IPS-18c (cell line): ENCODE measurements at regions not wholly inside any gene's neighbourhood (a gene's known extent, or its start where the extent isn't known, plus 50 kb on each side); places are given as distances from the start of the nearest gene placed in this dataset.

Source experiments
- H3K4me3 ChIP-seq: 2 replicates; pipeline ENCODE4 v1.7.0; 2013; ENCODE audit warnings: low read depth, mild to moderate bottlenecking, low read length, moderate library complexity; ENCODE audit not compliant: insufficient read depth
- H3K9me3 ChIP-seq: one replicate; pipeline ENCODE4 v1.6.1; 2013; ENCODE audit warnings: mild to moderate bottlenecking, low read length, moderate library complexity; ENCODE audit not compliant: control insufficient read depth, insufficient read depth

DNA sequence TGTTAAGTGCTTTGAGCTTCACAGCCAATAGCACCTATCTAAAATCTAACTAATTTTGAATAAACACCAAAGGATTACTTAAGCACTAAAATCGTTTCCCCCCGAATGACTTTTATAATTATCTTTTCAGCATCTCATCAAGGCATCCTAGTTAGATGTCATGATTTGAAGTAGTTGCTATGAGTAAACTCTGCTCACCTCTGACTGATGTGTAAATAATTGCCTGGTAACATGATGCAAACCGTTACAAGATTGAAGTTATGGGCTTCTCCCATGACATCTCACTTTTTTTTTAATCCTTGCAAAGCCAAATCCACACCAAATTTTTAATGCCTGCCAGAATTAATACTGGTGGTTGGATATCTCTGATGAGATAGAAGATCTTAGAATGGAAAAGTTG is 377.1 kb downstream of the PRDM5 start:
- no peak overlapping the region for H3K4me3 ChIP-seq
- H3K9me3 ChIP-seq, result no peaks in the 10 kb centered on the region

GRCh38 chr4:120544838-120545237 is 377.7 kb downstream of the PRDM5 start:
- Histone ChIP-seq H3K9me3 (no peaks in the 10 kb centered on the region), H3K4me3 (no peak overlapping the region)

DNA sequence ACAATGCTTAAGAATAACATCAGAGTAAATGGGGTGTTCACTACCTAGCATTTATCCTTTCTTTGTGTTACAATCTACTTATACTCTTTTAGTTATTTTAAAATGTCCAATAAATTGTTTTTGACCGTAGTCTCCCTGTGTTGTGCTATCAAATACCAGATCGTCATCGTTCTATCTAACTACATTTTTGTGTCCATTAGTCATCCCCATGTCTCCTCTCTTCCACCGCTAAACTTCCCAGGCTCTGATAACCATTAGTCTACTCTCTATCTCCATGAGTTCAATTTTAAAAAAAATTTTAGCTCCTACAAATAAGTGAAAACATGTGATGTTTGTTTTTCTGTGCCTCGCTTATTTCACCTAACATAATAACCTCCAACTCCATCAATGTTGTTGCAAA is 381.9 kb downstream of the PRDM5 start:
- no peak overlapping the region for H3K4me3 ChIP-seq

GRCh38 chr4:120536884-120537283 is 385.6 kb downstream of the PRDM5 start:
- no peak overlapping the region for H3K4me3 ChIP-seq
- no peaks in the 10 kb centered on the region for H3K9me3 ChIP-seq

More for the DNA sequence above, 381.9 kb downstream of the PRDM5 start:
- H3K9me3 ChIP-seq, result no peaks in the 10 kb centered on the region

- Histone ChIP-seq H3K4me3 (no peak overlapping the region), H3K9me3 (no peaks in the 10 kb centered on the region)
These were observed 394.1 kb downstream of the PRDM5 start for GRCh38 chr4:120528428-120528827.

DNA sequence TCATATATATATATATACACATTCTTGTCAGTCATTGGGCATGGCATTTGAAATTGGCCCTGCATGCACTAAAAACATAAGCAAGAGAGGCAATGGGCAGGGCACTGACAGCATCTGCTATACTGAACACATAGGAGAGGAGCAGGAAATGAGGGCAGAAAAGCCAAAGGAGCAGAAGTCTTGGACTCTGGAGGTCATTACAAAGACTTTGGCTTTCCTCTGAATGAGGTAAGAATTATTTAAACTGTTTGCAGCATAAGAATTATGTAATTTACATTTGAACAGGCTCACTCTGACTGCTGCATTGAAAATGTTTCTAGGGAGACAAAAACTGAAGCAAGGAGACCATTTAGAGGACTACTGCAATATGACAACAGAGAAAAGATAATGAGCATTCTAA is 396.5 kb downstream of the PRDM5 start:
- Histone ChIP-seq H3K4me3 (no peak overlapping the region), H3K9me3 (no peaks in the 10 kb centered on the region)

DNA sequence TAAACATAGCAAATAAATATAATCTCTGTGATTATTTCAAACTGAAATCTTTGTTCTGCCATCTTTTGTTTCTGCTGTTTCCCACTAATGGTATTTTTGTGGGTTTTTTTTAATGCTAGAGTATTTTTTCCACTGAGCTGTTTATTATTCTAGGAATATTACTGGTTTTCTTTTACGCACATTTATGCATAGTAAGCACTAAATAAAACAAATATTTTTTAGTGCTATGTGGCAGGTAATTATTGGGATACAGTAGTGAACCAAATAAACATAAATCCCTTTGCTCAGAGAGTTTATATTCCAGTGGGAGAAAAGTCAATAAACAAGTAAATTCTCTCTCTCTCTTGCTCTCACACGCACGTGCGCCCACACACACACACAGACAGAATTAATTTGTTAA is 397.4 kb downstream of the PRDM5 start:
- Histone ChIP-seq H3K9me3 (no peaks in the 10 kb centered on the region), H3K4me3 (no peak overlapping the region)

GRCh38 chr4:120524237-120524636 is 398.3 kb downstream of the PRDM5 start:
- Histone ChIP-seq H3K9me3 (no peaks in the 10 kb centered on the region), H3K4me3 (no peak overlapping the region)

- no peaks in the 10 kb centered on the region for H3K9me3 ChIP-seq
- no peak overlapping the region for H3K4me3 ChIP-seq
These were observed 401.8 kb downstream of the PRDM5 start for GRCh38 chr4:120520761-120521160.

- Histone ChIP-seq H3K9me3 (no peaks in the 10 kb centered on the region), H3K4me3 (no peak overlapping the region)
These were observed 404.6 kb downstream of the PRDM5 start for GRCh38 chr4:120517966-120518365.

DNA sequence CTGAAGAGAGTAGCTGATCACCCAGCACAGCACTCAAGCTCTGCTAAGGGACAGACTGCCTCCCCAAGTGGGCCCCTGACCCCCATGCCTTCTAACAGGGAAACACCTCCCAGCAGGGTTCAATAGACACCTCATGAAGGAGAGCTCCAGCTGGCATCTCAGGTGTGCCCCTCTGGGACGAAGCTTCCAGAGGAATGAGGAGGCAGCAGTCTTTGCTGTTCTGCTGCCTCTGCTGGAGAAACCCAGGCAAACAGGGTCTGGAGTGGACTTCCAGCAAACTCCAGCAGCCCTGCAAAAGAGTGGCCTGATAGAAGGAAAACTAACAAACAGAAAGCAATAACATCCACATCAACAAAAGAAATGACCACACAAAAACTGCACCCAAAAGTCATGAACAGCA is 412.8 kb downstream of the PRDM5 start:
- Histone ChIP-seq H3K9me3 (no peaks in the 10 kb centered on the region), H3K4me3 (no peak overlapping the region)

- Histone ChIP-seq H3K4me3 (no peak overlapping the region), H3K9me3 (no peaks in the 10 kb centered on the region)
These were observed 413.3 kb downstream of the PRDM5 start for GRCh38 chr4:120509222-120509621.

- H3K9me3 ChIP-seq, result no peaks in the 10 kb centered on the region
These were observed 414.5 kb downstream of the PRDM5 start for GRCh38 chr4:120508036-120508435.

DNA sequence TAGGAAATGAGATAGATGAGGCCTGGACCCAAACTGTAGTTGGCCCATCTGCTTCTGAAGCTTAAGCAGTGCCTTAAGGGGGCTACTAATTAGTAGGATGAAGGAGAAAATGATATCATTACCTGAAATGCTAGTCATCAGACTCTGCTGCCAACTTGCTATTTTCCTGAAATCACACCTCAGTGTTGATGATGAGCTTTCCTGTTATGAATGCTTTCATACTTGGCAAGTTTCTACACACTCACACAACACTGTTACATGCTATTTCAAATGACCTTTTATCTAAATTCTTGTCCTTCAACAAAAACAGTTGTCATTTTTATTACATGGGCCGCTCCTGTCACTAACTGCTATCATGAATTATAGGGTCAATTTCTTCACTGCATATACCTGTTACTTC is 416.0 kb downstream of the PRDM5 start:
- Histone ChIP-seq H3K9me3 (peaks cover 3% of the 10 kb centered on the region), H3K4me3 (no peak overlapping the region)

More at GRCh38 chr4:120508036-120508435, 414.5 kb downstream of the PRDM5 start:
- no peak overlapping the region for H3K4me3 ChIP-seq

GRCh38 chr4:120498678-120499077 is 423.8 kb downstream of the PRDM5 start:
- peaks cover 8% of the 10 kb centered on the region for H3K9me3 ChIP-seq

GRCh38 chr4:120491481-120491880 is 424.8 kb upstream of the MAD2L1 start:
- H3K9me3 ChIP-seq, result peaks cover 6% of the 10 kb centered on the region

More at GRCh38 chr4:120498678-120499077, 423.8 kb downstream of the PRDM5 start:
- H3K4me3 ChIP-seq, result no peak overlapping the region

GRCh38 chr4:120481756-120482155 is 415.1 kb upstream of the MAD2L1 start:
- no peak overlapping the region for H3K4me3 ChIP-seq

More at GRCh38 chr4:120491481-120491880, 424.8 kb upstream of the MAD2L1 start:
- no peak overlapping the region for H3K4me3 ChIP-seq

DNA sequence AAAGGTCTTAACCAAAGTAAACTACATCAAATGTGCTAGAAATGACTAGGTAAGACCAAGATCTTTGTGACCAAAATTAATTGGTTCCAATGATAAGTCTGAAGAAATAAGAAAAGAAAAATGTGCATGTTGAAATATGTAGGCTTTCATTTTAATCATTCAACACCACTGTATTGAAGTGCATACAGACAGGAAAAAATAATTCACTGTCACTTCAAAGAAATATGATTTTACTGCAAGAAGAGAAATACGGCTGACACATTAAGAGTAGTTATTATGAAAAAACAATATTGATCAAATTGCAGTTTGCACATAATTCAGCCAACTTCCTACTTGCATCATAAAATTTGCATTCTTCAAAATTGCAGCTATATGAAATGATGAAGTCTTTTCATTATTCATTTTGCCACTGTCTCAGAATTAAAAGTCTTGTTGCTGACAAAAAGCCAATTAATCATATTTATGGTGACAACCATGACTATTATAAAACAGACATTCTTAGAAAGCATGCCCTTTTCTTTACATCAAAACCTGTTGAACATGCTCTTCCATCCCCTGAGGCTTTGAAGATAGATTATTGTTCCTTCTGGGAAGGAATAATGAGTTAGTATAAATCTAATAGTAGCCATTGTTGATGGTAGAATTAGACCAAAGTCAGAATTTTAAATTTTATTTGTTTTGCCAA is 405.9 kb upstream of the MAD2L1 start:
- no peak overlapping the region for H3K4me3 ChIP-seq

More at GRCh38 chr4:120481756-120482155, 415.1 kb upstream of the MAD2L1 start:
- no peaks in the 10 kb centered on the region for H3K9me3 ChIP-seq

DNA sequence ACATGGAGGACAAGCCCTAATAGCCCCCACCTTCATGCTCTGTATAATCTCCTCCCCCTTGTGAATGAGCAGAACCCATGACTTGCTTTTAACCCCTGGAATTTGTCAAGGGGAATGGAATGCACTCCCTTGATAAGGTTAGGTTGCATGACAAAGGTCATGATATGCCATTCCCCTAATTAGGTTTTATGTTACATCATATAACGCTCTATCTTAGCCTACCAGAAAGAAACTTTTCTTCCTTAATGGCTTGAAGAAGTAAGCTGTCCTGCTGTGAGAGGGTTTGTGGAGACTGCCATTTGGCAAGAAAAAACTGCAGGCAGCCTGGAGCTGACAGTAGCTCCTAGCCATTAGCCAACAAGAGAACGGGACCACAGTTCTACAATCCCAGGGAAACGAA is 399.8 kb upstream of the MAD2L1 start:
- no peaks in the 10 kb centered on the region for H3K9me3 ChIP-seq
- H3K4me3 ChIP-seq, result no peak overlapping the region

More for the DNA sequence above, 405.9 kb upstream of the MAD2L1 start:
- H3K9me3 ChIP-seq, result no peaks in the 10 kb centered on the region
